SU-DHL-6 (cell line): ENCODE measurements at regions not wholly inside any gene's neighbourhood (a gene's known extent, or its start where the extent isn't known, plus 50 kb on each side); places are given as distances from the start of the nearest gene placed in this dataset.

Source experiments
- H2AFZ ChIP-seq: fragments of 200-600 bp; sonication (generic); 2 replicates; pipeline ENCODE4 v1.6.1; 2014; ENCODE audit warnings: low read depth, mild to moderate bottlenecking, moderate library complexity, mixed read lengths, antibody characterized with exemption, low read length; ENCODE audit not compliant: severe bottlenecking
- H3F3A ChIP-seq: fragments of 200-600 bp; shearing (Covaris generic); 2 replicates; pipeline ENCODE4 v1.6.0; 2016; ENCODE audit warnings: antibody characterized with exemption, mild to moderate bottlenecking; ENCODE audit not compliant: insufficient read depth
- H3K27ac ChIP-seq: fragments of 200-600 bp; sonication (generic); 2 replicates; pipeline ENCODE4 v1.5.1; 2016; ENCODE audit warnings: low read depth, mild to moderate bottlenecking, low read length, moderate library complexity, mixed read lengths
- H3K27me3 ChIP-seq: fragments of 200-600 bp; sonication (generic), shearing (Covaris generic); 2 replicates; pipeline ENCODE4 v1.6.0; 2014; ENCODE audit warnings: mild to moderate bottlenecking, low read length
- H3K36me3 ChIP-seq: fragments of 200-600 bp; sonication (generic); 2 replicates; pipeline ENCODE4 v1.6.1; 2014; ENCODE audit warnings: mild to moderate bottlenecking, low read length, mixed read lengths
- H3K4me2 ChIP-seq: fragments of 300-600, 200-600 bp; shearing (Covaris generic), sonication (generic); 2 replicates; pipeline ENCODE4 v1.6.0; 2014; ENCODE audit warnings: low read length, low read depth, mild to moderate bottlenecking; ENCODE audit not compliant: poor library complexity, severe bottlenecking
- H3K4me3 ChIP-seq: fragments of 200-600 bp; sonication (generic); 2 replicates; pipeline ENCODE4 v1.5.1; 2014; ENCODE audit warnings: antibody characterized with exemption, low read length, mild to moderate bottlenecking, mixed read lengths; ENCODE audit not compliant: insufficient read depth, poor library complexity, severe bottlenecking
- H3K79me2 ChIP-seq: fragments of 200-600 bp; sonication (generic); 2 replicates; pipeline ENCODE4 v1.6.1; 2014; ENCODE audit warnings: mild to moderate bottlenecking, low read length, moderate library complexity; ENCODE audit not compliant: insufficient read depth
- H3K9ac ChIP-seq: fragments of 200-600 bp; sonication (generic); 2 replicates; pipeline ENCODE4 v1.7.0; 2014; ENCODE audit warnings: mild to moderate bottlenecking, low read length
- H3K9me2 ChIP-seq: fragments of 200-600 bp; sonication (generic); replicated peaks from 2 replicates; pipeline ENCODE4 v1.6.1; 2014; ENCODE audit warnings: low read length; ENCODE audit not compliant: insufficient read depth
- H3K9me3 ChIP-seq: fragments of 200-600 bp; sonication (generic); 2 replicates; pipeline ENCODE4 v1.6.1; 2014; ENCODE audit warnings: low read length, mixed read lengths; ENCODE audit not compliant: insufficient read depth
- H4K20me1 ChIP-seq: fragments of 200-600 bp; sonication (generic); 2 replicates; pipeline ENCODE4 v1.6.1; 2014; ENCODE audit warnings: low read depth, mild to moderate bottlenecking, antibody characterized with exemption, low read length, moderate library complexity, mixed read lengths
- EZH2phosphoT487 ChIP-seq: fragments of 200-600 bp; sonication (generic), shearing (Covaris generic); conservative IDR thresholded peaks from 2 replicates; pipeline ENCODE4 v1.6.1; 2018; ENCODE audit warnings: mild to moderate bottlenecking, antibody characterized with exemption, low read length, moderate library complexity, mixed read lengths
- TF ChIP-seq, protein P1 (sequence below): fragments of 200-600 bp; sonication (generic); IDR thresholded peaks from one replicate; pipeline ENCODE4 v1.5.1; 2017; ENCODE audit warnings: antibody characterized with exemption, mild to moderate bottlenecking, low read length, moderate library complexity; ENCODE audit not compliant: insufficient read depth, poor library complexity, severe bottlenecking

DNA sequence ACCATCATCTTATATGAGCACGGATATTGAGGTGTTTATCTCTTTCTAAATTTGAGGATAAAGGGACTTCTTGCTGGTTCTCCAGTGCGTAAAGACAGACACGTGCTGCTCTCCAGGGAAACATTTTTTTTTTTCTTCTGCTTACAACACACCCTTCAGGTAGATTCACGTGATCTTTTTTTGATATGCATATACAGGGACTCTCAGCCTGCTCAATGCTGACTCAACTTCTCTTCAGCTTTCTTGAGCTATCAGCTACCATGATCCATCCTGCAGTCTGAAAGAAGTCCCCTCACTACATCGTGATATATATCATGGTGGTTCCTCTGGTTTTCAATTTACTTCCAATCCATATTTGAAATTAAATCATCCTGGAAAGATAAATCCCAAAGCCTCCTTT, 87.1 kb upstream of the SLITRK3 start:
- Histone ChIP-seq H3K9me2 (no peaks in the 10 kb centered on the region), H3K79me2 (no peaks in the 10 kb centered on the region), H3F3A (no peaks in the 10 kb centered on the region), H3K4me3 (no peak overlapping the region), H4K20me1 (no peaks in the 10 kb centered on the region), H3K4me2 (no peak overlapping the region), H3K27ac (no peak overlapping the region), H3K27me3 (no peaks in the 10 kb centered on the region), H2AFZ (peak overlapping the region; percentile 2), H3K9me3 (no peaks in the 10 kb centered on the region; the same call in 1 of the 2 replicates), H3K36me3 (no peaks in the 10 kb centered on the region), H3K9ac (no peak overlapping the region)
- TF ChIP-seq, protein P1, sequence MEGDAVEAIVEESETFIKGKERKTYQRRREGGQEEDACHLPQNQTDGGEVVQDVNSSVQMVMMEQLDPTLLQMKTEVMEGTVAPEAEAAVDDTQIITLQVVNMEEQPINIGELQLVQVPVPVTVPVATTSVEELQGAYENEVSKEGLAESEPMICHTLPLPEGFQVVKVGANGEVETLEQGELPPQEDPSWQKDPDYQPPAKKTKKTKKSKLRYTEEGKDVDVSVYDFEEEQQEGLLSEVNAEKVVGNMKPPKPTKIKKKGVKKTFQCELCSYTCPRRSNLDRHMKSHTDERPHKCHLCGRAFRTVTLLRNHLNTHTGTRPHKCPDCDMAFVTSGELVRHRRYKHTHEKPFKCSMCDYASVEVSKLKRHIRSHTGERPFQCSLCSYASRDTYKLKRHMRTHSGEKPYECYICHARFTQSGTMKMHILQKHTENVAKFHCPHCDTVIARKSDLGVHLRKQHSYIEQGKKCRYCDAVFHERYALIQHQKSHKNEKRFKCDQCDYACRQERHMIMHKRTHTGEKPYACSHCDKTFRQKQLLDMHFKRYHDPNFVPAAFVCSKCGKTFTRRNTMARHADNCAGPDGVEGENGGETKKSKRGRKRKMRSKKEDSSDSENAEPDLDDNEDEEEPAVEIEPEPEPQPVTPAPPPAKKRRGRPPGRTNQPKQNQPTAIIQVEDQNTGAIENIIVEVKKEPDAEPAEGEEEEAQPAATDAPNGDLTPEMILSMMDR = no peak
- TF ChIP-seq EZH2phosphoT487 = no peak

DNA sequence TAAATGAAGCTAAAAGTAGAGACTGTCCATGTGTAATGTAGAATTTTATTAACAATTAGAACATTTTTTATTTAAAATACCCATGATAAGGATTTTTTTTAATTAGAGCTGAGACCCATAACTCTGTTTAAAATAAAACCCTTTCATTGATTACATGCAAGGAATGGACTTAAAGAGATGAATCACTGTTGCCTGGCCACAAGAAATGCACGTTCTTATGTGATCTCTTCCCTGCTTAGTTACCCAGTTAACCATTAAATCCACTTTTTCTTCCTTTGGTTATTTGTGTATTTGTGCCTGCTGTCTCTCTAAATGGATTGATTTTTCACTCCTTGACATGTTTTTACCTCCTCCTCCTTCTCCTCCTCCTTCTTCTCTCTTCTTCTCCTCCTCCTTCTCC, 83.3 kb upstream of the SLITRK3 start:
- TF ChIP-seq, protein P1 = no peak
- TF ChIP-seq EZH2phosphoT487 = no peak
- no peaks in the 10 kb centered on the region for H4K20me1 ChIP-seq
- no peak overlapping the region for H2AFZ ChIP-seq
- no peaks in the 10 kb centered on the region for H3F3A ChIP-seq
- no peaks in the 10 kb centered on the region for H3K36me3 ChIP-seq
- H3K9ac ChIP-seq = no peak overlapping the region
- no peak overlapping the region for H3K4me2 ChIP-seq
- no peaks in the 10 kb centered on the region for H3K9me2 ChIP-seq
- H3K4me3 ChIP-seq = no peak overlapping the region
- H3K27me3 ChIP-seq = no peaks in the 10 kb centered on the region
- H3K27ac ChIP-seq = no peak overlapping the region
- no peaks in the 10 kb centered on the region; the same call in 1 of the 2 replicates for H3K9me3 ChIP-seq
- no peaks in the 10 kb centered on the region for H3K79me2 ChIP-seq

GRCh38 chr3:165273411-165273810, 77.2 kb upstream of the SLITRK3 start:
- no peak overlapping the region for H3K4me2 ChIP-seq
- no peak overlapping the region for H3K27ac ChIP-seq
- H3K27me3 ChIP-seq = no peaks in the 10 kb centered on the region
- no peaks in the 10 kb centered on the region for H3K36me3 ChIP-seq
- no peaks in the 10 kb centered on the region for H3K79me2 ChIP-seq
- no peaks in the 10 kb centered on the region for H3F3A ChIP-seq
- H3K9me3 ChIP-seq = no peaks in the 10 kb centered on the region
- no peak overlapping the region for H2AFZ ChIP-seq
- H3K4me3 ChIP-seq = no peak overlapping the region
- TF ChIP-seq EZH2phosphoT487 = no peak
- TF ChIP-seq, protein P1 = no peak
- no peak overlapping the region for H3K9ac ChIP-seq
- H4K20me1 ChIP-seq = no peaks in the 10 kb centered on the region
- no peaks in the 10 kb centered on the region for H3K9me2 ChIP-seq
